A549 (cell line): ENCODE measurements at regions not wholly inside any gene's neighbourhood (a gene's known extent, or its start where the extent isn't known, plus 50 kb on each side); places are given as distances from the start of the nearest gene placed in this dataset.

Experiments used
- ATAC-seq, 2 experiments: fragments of 200-7000 bp in 1 of 2; fragments of >200 bp in 1 of 2; cut with Nextera tagmentation in 1 of 2; cut with Tn5 transposase in 1 of 2; 3 replicates each; pipeline versions ENCODE4 v1.8.0 to v1.9.1; 2018 to 2020; ENCODE audit warnings: mild to moderate bottlenecking in 1 of 2, moderate library complexity in 1 of 2
- CTCF ChIA-PET: fragments of 300-600 bp; sonication (Branson Sonifier 250); formaldehyde crosslinking; extraction: SDS; loops from one replicate; lab custom pipeline; 2021; ENCODE audit warnings: antibody characterized with exemption, inconsistent platforms; lab: Yijun Ruan, JAX
- POLR2A ChIA-PET: fragments of 350-600 bp; formaldehyde crosslinking; extraction: SDS; loops from one replicate; lab custom pipeline; 2021; ENCODE audit warnings: antibody characterized with exemption, inconsistent platforms; lab: Yijun Ruan, JAX
- DNase-seq, 2 experiments: peaks; one replicate each; pipeline versions ENCODE4 v3.0.0 to v3.0.0-alpha.2; 2011 to 2016; ENCODE audit warnings: low read depth in 1 of 2, low spot score in 1 of 2
- FAIRE-seq: peaks from 2 replicates; lab custom pipeline; 2011; peaks lifted over from hg19 to GRCh38; lab: Jason Lieb, UNC
- H3K27ac ChIP-seq, 2 experiments: fragments of >200 bp; sonication (Bioruptor Twin); formaldehyde crosslinking; 3 replicates each; pipeline ENCODE4 v1.5.1; 2016 to 2017
- H3K4me1 ChIP-seq: fragments of >200 bp; sonication (Bioruptor Twin); formaldehyde crosslinking; 3 replicates; pipeline ENCODE4 v1.6.1; 2016
- H3K4me2 ChIP-seq: fragments of >200 bp; sonication (Bioruptor Twin); formaldehyde crosslinking; 3 replicates; pipeline ENCODE4 v1.6.1; 2016
- H3K4me3 ChIP-seq: fragments of >200 bp; sonication (Bioruptor Twin); formaldehyde crosslinking; 3 replicates; pipeline ENCODE4 v1.5.1; 2016
- H3K9me3 ChIP-seq: fragments of >200 bp; sonication (Bioruptor Twin); formaldehyde crosslinking; 3 replicates; pipeline ENCODE4 v1.6.1; 2016
- CEBPB ChIP-seq, 2 experiments: fragments of >200 bp in 1 of 2; sonication (Bioruptor Twin) in 1 of 2; formaldehyde crosslinking in 1 of 2; IDR thresholded peaks; 2 replicates each; pipeline ENCODE4 v1.6.1; 2012 to 2016
- EHF ChIP-seq: fragments of 250-450 bp; sonication (Bioruptor Pico); IDR thresholded peaks from 2 replicates; pipeline ENCODE4 v1.5.0; 2020; ENCODE audit warnings: mild to moderate bottlenecking
- EHMT2 ChIP-seq: fragments of 200-600 bp; sonication (generic); IDR thresholded peaks from 2 replicates; pipeline ENCODE4 v1.6.1; 2016; ENCODE audit warnings: antibody characterized with exemption, low read depth, mild to moderate bottlenecking, moderate library complexity
- EP300 ChIP-seq, 2 experiments: fragments of >200 bp; sonication (Bioruptor Twin); formaldehyde crosslinking; IDR thresholded peaks; 2 replicates in 1 of 2; 3 replicates in 1 of 2; pipeline ENCODE4 v1.6.1; 2016 to 2017
- JUN ChIP-seq, 2 experiments: fragments of >200 bp; sonication (Bioruptor Twin); formaldehyde crosslinking; IDR thresholded peaks; 2 replicates in 1 of 2; 3 replicates in 1 of 2; pipeline ENCODE4 v1.6.1; 2016 to 2017
- JUNB ChIP-seq: fragments of >200 bp; sonication (Bioruptor Twin); formaldehyde crosslinking; IDR thresholded peaks from 2 replicates; pipeline ENCODE4 v1.6.1; 2016
- KDM1A ChIP-seq: fragments of 200-600 bp; sonication (generic); IDR thresholded peaks from 2 replicates; pipeline ENCODE4 v1.6.1; 2016; ENCODE audit warnings: low read depth, mild to moderate bottlenecking
- KDM5A ChIP-seq: fragments of 200-600 bp; sonication (generic); IDR thresholded peaks from 2 replicates; pipeline ENCODE4 v1.6.1; 2016; ENCODE audit warnings: antibody characterized with exemption, mild to moderate bottlenecking
- NR3C1 ChIP-seq: fragments of >200 bp; sonication (Bioruptor Twin); formaldehyde crosslinking; IDR thresholded peaks from 3 replicates; pipeline ENCODE4 v1.6.1; 2017
- RFX5 ChIP-seq: fragments of 450-650 bp; IDR thresholded peaks from 2 replicates; pipeline ENCODE4 v1.7.1; 2014; ENCODE audit warnings: antibody characterized with exemption, mild to moderate bottlenecking, moderate library complexity
- RNF2 ChIP-seq: fragments of 200-600 bp; sonication (generic); IDR thresholded peaks from 2 replicates; pipeline ENCODE4 v1.6.1; 2016; ENCODE audit warnings: low read depth, mild to moderate bottlenecking, antibody characterized with exemption, moderate library complexity, borderline replicate concordance
- SMC3 ChIP-seq: fragments of >200 bp; sonication (Bioruptor Twin); formaldehyde crosslinking; IDR thresholded peaks from 3 replicates; pipeline ENCODE4 v1.6.1; 2018; ENCODE audit warnings: inconsistent platforms
- WGBS: methylation state at CpG from one replicate; pipeline ENCODE4 v1.1.6; 2017; ENCODE audit errors: missing lambda C conversion rate; 5-methylcytosine and 5-hydroxymethylcytosine counted together
- TF ChIP-seq, protein P1 (sequence below): fragments of 250-450 bp; sonication (Bioruptor Pico); IDR thresholded peaks from 2 replicates; pipeline ENCODE4 v1.5.0; 2020; ENCODE audit warnings: low read depth, mild to moderate bottlenecking, moderate library complexity
- TF ChIP-seq, protein P2 (sequence below): fragments of 450-650 bp; IDR thresholded peaks from 2 replicates; pipeline ENCODE4 v1.6.1; 2014; ENCODE audit warnings: antibody characterized with exemption
- TF ChIP-seq, protein P3 (sequence below): fragments of 150-350 bp; IDR thresholded peaks from 2 replicates; pipeline ENCODE4 v1.6.1; 2014; ENCODE audit warnings: low read depth, mild to moderate bottlenecking, low read length
- TF ChIP-seq, protein P4 (sequence below): fragments of >200 bp; sonication (Bioruptor Twin); formaldehyde crosslinking; IDR thresholded peaks from 2 replicates; pipeline ENCODE4 v1.6.1; 2016
- TF ChIP-seq, protein P5 (sequence below): fragments of >200 bp; sonication (Bioruptor Twin); formaldehyde crosslinking; IDR thresholded peaks from 3 replicates; pipeline ENCODE4 v1.5.1; 2016
- TF ChIP-seq, protein P6 (sequence below): IDR thresholded peaks from 2 replicates; pipeline ENCODE4 v1.6.1; 2012
- TF ChIP-seq, protein P7 (sequence below): IDR thresholded peaks from 2 replicates; pipeline ENCODE4 v1.6.1; 2012

DNA sequence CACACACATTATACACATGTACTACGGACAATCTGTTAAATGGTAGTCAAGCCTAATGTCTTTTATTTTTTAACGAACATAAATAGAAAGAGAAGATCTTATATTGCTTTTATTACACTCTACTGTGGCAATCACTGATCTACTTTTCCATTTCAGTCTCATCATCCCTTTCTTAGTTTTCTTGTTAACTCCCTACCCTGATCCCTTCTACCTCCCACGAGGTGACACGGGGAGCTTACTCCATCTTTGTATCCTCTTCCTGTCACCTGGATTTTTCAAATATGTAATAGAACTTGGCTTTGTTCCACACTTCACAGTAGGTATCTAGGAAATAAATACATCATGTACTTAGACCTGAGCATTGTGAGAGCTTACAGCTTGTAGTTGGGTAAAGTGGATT is 211.0 kb downstream of the PIK3R1 start:
- Histone ChIP-seq H3K4me3 (no peak overlapping the region), H3K9me3 (no peaks in the 10 kb centered on the region), H3K4me1 (0 out of 3 replicates have a peak, but pooled peaks cover 3% of the 10 kb centered on the region), H3K27ac (no peak overlapping the region), H3K4me2 (no peak overlapping the region)
- WGBS: 66% methylated on average over 4 of the region's 4 CpGs
- DNase-seq (no peak), ATAC-seq (no peak), FAIRE-seq (no peak)
- TF ChIP-seq NR3C1 (no peak), SMC3 (no peak)
- TF ChIP-seq, protein P1, sequence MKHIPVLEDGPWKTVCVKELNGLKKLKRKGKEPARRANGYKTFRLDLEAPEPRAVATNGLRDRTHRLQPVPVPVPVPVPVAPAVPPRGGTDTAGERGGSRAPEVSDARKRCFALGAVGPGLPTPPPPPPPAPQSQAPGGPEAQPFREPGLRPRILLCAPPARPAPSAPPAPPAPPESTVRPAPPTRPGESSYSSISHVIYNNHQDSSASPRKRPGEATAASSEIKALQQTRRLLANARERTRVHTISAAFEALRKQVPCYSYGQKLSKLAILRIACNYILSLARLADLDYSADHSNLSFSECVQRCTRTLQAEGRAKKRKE (CRISPR knock-in tag): no peak
- ChIA-PET CTCF (interaction anchor here (1.3 kb wide), 1 partner anchor 9 kb away, joined by 5 read pairs; no protein-coding TSS in a partner anchor), POLR2A (no interaction called here)

DNA sequence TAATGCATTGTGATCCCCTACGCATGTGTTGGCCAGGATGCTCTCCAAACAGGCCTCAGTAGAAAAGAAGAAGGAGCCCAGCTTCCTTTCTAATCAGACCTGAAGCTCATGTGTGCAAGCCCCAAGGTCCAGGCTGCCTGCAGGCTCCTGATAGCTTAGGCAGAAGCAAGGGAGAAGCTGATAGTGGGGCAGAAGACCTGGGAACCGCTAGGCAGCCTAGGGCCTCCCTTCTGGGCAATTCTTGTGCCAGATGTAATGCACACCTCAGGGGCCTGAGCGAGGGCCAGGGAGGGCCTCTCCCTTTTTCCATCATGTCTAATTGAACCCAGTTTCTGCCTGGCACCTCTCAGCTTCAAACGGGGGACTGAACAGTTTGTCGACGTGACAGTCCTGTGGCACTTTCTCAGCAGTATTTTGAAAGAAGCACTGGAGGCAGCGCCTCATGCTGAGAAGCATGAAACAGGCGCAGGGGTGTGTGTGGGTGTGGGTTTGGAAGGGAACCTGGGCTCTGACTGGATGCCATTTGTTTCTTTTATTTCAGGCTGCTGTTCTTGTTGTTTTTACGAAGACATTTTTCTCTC is 212.8 kb downstream of the PIK3R1 start:
- H3K27ac ChIP-seq: no peak overlapping the region
- no peak overlapping the region for H3K4me2 ChIP-seq
- TF ChIP-seq, protein P2, sequence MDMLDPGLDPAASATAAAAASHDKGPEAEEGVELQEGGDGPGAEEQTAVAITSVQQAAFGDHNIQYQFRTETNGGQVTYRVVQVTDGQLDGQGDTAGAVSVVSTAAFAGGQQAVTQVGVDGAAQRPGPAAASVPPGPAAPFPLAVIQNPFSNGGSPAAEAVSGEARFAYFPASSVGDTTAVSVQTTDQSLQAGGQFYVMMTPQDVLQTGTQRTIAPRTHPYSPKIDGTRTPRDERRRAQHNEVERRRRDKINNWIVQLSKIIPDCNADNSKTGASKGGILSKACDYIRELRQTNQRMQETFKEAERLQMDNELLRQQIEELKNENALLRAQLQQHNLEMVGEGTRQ: no peak
- TF ChIP-seq, protein P3, sequence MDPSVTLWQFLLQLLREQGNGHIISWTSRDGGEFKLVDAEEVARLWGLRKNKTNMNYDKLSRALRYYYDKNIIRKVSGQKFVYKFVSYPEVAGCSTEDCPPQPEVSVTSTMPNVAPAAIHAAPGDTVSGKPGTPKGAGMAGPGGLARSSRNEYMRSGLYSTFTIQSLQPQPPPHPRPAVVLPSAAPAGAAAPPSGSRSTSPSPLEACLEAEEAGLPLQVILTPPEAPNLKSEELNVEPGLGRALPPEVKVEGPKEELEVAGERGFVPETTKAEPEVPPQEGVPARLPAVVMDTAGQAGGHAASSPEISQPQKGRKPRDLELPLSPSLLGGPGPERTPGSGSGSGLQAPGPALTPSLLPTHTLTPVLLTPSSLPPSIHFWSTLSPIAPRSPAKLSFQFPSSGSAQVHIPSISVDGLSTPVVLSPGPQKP: no peak
- TF ChIP-seq JUN (IDR thresholded peaks at IDR 0.05): no peak
- H3K4me1 ChIP-seq: peaks cover 3% of the 10 kb centered on the region; the same call in 1 of the 3 replicates
- H3K9me3 ChIP-seq: no peaks in the 10 kb centered on the region
- ChIA-PET CTCF (no interaction called here), POLR2A (no interaction called here)
- WGBS: 92% methylated on average over 8 of the region's 9 CpGs
- FAIRE-seq: no peak
- ATAC-seq: no peak
- no peak for DNase-seq
- H3K4me3 ChIP-seq: no peak overlapping the region

DNA sequence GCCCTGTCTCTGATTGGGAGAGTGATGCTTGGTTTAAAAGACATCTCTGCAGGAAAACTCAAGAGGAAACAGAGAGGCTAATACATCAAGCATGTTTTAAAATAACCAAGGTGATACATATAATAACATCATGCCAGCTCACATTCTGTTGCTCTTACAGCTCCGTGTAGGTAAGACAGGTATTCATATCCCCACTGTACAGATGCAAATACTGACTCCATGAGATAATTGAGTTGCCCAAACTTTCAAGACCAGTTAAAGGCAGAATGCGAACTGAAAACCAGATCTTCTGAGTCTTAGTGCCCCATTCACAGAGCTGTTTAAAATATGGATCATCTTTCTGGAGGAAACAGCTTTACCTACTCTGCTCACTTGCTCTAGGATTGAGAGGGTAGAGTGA is 214.0 kb downstream of the PIK3R1 start:
- peaks cover 14% of the 10 kb centered on the region for H3K4me1 ChIP-seq
- no peak overlapping the region for H3K4me2 ChIP-seq
- H3K9me3 ChIP-seq: no peaks in the 10 kb centered on the region
- no peak for ATAC-seq
- H3K27ac ChIP-seq: no peak overlapping the region
- WGBS: 76% methylated on average over 2 of the region's 2 CpGs
- ChIA-PET POLR2A (no interaction called here), CTCF (interaction anchor here (0.5 to 1.3 kb wide), 4 partner anchors 56 to 271 kb away, joined by 3 to 6 read pairs (median 3); no protein-coding TSS in a partner anchor)
- no peak overlapping the region for H3K4me3 ChIP-seq
- no peak for DNase-seq
- TF ChIP-seq RFX5: no peak
- TF ChIP-seq, protein P2: no peak
- TF ChIP-seq, protein P4, sequence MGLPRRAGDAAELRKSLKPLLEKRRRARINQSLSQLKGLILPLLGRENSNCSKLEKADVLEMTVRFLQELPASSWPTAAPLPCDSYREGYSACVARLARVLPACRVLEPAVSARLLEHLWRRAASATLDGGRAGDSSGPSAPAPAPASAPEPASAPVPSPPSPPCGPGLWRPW: no peak
- TF ChIP-seq CEBPB (IDR thresholded peaks at IDR 0.05): no peak
- TF ChIP-seq JUNB: no peak
- TF ChIP-seq, protein P5, sequence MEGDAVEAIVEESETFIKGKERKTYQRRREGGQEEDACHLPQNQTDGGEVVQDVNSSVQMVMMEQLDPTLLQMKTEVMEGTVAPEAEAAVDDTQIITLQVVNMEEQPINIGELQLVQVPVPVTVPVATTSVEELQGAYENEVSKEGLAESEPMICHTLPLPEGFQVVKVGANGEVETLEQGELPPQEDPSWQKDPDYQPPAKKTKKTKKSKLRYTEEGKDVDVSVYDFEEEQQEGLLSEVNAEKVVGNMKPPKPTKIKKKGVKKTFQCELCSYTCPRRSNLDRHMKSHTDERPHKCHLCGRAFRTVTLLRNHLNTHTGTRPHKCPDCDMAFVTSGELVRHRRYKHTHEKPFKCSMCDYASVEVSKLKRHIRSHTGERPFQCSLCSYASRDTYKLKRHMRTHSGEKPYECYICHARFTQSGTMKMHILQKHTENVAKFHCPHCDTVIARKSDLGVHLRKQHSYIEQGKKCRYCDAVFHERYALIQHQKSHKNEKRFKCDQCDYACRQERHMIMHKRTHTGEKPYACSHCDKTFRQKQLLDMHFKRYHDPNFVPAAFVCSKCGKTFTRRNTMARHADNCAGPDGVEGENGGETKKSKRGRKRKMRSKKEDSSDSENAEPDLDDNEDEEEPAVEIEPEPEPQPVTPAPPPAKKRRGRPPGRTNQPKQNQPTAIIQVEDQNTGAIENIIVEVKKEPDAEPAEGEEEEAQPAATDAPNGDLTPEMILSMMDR: no peak
- TF ChIP-seq KDM1A: no peak
- TF ChIP-seq EHMT2: no peak
- TF ChIP-seq, protein P1 (CRISPR knock-in tag): no peak
- no peak for TF ChIP-seq SMC3
- TF ChIP-seq EHF (CRISPR knock-in tag): no peak
- TF ChIP-seq, protein P3: no peak
- TF ChIP-seq, protein P6, sequence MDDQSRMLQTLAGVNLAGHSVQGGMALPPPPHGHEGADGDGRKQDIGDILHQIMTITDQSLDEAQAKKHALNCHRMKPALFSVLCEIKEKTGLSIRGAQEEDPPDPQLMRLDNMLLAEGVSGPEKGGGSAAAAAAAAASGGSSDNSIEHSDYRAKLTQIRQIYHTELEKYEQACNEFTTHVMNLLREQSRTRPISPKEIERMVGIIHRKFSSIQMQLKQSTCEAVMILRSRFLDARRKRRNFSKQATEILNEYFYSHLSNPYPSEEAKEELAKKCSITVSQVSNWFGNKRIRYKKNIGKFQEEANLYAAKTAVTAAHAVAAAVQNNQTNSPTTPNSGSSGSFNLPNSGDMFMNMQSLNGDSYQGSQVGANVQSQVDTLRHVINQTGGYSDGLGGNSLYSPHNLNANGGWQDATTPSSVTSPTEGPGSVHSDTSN: no peak
- TF ChIP-seq KDM5A: no peak
- TF ChIP-seq, protein P7, sequence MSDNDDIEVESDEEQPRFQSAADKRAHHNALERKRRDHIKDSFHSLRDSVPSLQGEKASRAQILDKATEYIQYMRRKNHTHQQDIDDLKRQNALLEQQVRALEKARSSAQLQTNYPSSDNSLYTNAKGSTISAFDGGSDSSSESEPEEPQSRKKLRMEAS: no peak
- TF ChIP-seq EP300 (IDR thresholded peaks at IDR 0.05): no peak
- no peak for TF ChIP-seq RNF2
- FAIRE-seq: no peak
